Esophagus muscularis mucosa (tissue), 3 donors: ENCODE measurements at regions not wholly inside any gene's neighbourhood (a gene's known extent, or its start where the extent isn't known, plus 50 kb on each side); places are given as distances from the start of the nearest gene placed in this dataset.

ENCODE experiments used
- CTCF ChIP-seq, 3 experiments: fragments of 200-600 bp in 2 of 3; fragments of 450-650 bp in 1 of 3; sonication (generic) in 2 of 3; IDR thresholded peaks; one replicate each; pipeline ENCODE4 v1.5.1; 2017 to 2019; ENCODE audit warnings: antibody characterized with exemption in 3 of 3, mild to moderate bottlenecking in 2 of 3, moderate library complexity in 1 of 3
- POLR2AphosphoS5 ChIP-seq, 2 donors: sonication (generic); formaldehyde crosslinking; IDR thresholded peaks; one replicate each; pipeline ENCODE4 v1.6.1; 2017; ENCODE audit warnings: antibody characterized with exemption in 2 of 2

GRCh38 chr14:95015046-95015445, 142.3 kb downstream of the DICER1 start:
- TF ChIP-seq POLR2AphosphoS5 (IDR thresholded peaks at IDR 0.05) = no peak
- TF ChIP-seq CTCF (IDR thresholded peaks at IDR 0.05) = no peak
